Stimulated activated CD4-positive, alpha-beta T cell treated with anti-CD3 and anti-CD28 coated beads, Interleukin-12 subunit alpha, Interleukin-12 subunit beta, amount 100 ng/mL, for 24 hours (primary cell): ENCODE measurements at regions not wholly inside any gene's neighbourhood (a gene's known extent, or its start where the extent isn't known, plus 50 kb on each side); places are given as distances from the start of the nearest gene placed in this dataset.
"Not testable (repeated sequence)": the region's sequence is repeated elsewhere in the genome, so short reads cannot be mapped to it uniquely, and the experiment has no call there.

ENCODE experiments used
- DNase-seq, 2 experiments: peaks; one replicate each; pipeline ENCODE4 v3.0.0-alpha.2; 2020; ENCODE audit warnings: low read depth in 2 of 2

- no peak for DNase-seq
These were observed 612.8 kb downstream of the RNF144A start for GRCh38 chr2:7530001-7530400.

- DNase-seq: no peak
These were observed 621.9 kb downstream of the RNF144A start for GRCh38 chr2:7539077-7539476.

- no peak for DNase-seq
These were observed 622.5 kb downstream of the RNF144A start for GRCh38 chr2:7539760-7540159.

- no peak for DNase-seq
These were observed 635.8 kb downstream of the RNF144A start for GRCh38 chr2:7552825-7553570.

- DNase-seq: no peak
These were observed 638.0 kb downstream of the RNF144A start for GRCh38 chr2:7555260-7555659.

GRCh38 chr2:7557376-7557775 lies 640.2 kb downstream of the RNF144A start:
- no peak for DNase-seq

GRCh38 chr2:7559791-7560190 lies 642.6 kb downstream of the RNF144A start:
- no peak for DNase-seq

- no peak for DNase-seq
These were observed 649.2 kb downstream of the RNF144A start for GRCh38 chr2:7566382-7566881.

GRCh38 chr2:7567116-7567515 lies 649.9 kb downstream of the RNF144A start:
- DNase-seq: not testable (repeated sequence)

GRCh38 chr2:7567646-7568045 lies 650.4 kb downstream of the RNF144A start:
- peak; percentile 42 to 45 for DNase-seq

GRCh38 chr2:7570247-7570646 lies 653.0 kb downstream of the RNF144A start:
- no peak for DNase-seq

- no peak for DNase-seq
These were observed 654.5 kb downstream of the RNF144A start for GRCh38 chr2:7571701-7572100.

GRCh38 chr2:7572450-7572849 lies 655.2 kb downstream of the RNF144A start:
- peak in 1 of 2 experiments; percentile 27 for DNase-seq

- DNase-seq: no peak
These were observed 656.1 kb downstream of the RNF144A start for GRCh38 chr2:7573166-7573825.

GRCh38 chr2:7574385-7574784 lies 657.2 kb downstream of the RNF144A start:
- no peak for DNase-seq

GRCh38 chr2:7577769-7578168 lies 660.6 kb downstream of the RNF144A start:
- no peak for DNase-seq

- DNase-seq: no peak
These were observed 666.8 kb downstream of the RNF144A start for GRCh38 chr2:7584017-7584416.

GRCh38 chr2:7586898-7587297 lies 669.7 kb downstream of the RNF144A start:
- no peak for DNase-seq

GRCh38 chr2:7588295-7588694 lies 671.1 kb downstream of the RNF144A start:
- no peak for DNase-seq

GRCh38 chr2:7592618-7593140 lies 675.5 kb downstream of the RNF144A start:
- no peak for DNase-seq

GRCh38 chr2:7593360-7593759 lies 676.1 kb downstream of the RNF144A start:
- DNase-seq: no peak

GRCh38 chr2:7594211-7594610 lies 677.0 kb downstream of the RNF144A start:
- no peak for DNase-seq

GRCh38 chr2:7595206-7595605 lies 678.0 kb downstream of the RNF144A start:
- no peak for DNase-seq
